ENCODE measurements at regions not wholly inside any gene's neighbourhood (a gene's known extent, or its start where the extent isn't known, plus 50 kb on each side); places are given as distances from the start of the nearest gene placed in this dataset.

GRCh38 chr2:2502201-2502549 is 171.1 kb upstream of the MYT1L start:
- no peak for TF ChIP-seq RXRA (IDR thresholded peaks at IDR 0.05; ENCODE audit: borderline replicate concordance, low read depth)
- no peak for TF ChIP-seq MEF2A (IDR thresholded peaks at IDR 0.05; ENCODE audit: borderline replicate concordance, low read depth)
- TF ChIP-seq IRF3 (IDR thresholded peaks at IDR 0.05; ENCODE audit: low read depth, low read length) = no peak
- no peak for TF ChIP-seq TCF12 (IDR thresholded peaks at IDR 0.05)
- TF ChIP-seq POLR2AphosphoS5 (IDR thresholded peaks at IDR 0.05; ENCODE audit: low read depth, low read length) = no peak
- TF ChIP-seq EZH2phosphoT487 (IDR thresholded peaks at IDR 0.05; ENCODE audit: borderline replicate concordance, low read depth) = no peak
- TF ChIP-seq FOXM1 (IDR thresholded peaks at IDR 0.05; ENCODE audit: low read depth) = no peak
- no peak for TF ChIP-seq SIN3A (IDR thresholded peaks at IDR 0.05; ENCODE audit: borderline replicate concordance, low read depth, low read length)
- TF ChIP-seq FOXJ3 (CRISPR knock-in tag; IDR thresholded peaks at IDR 0.05) = no peak
- no peak for TF ChIP-seq CTCF (IDR thresholded peaks at IDR 0.05)
- Histone ChIP-seq H3K27ac (ENCODE audit: low read depth in 2 of 2, low read length in 1 of 2) (no peak overlapping the region), H3K9me2 (no peaks in the 10 kb centered on the region), H3K4me1 (ENCODE audit: control insufficient read depth in 1 of 2, insufficient read depth in 2 of 2, low read depth in 1 of 2, low read length in 1 of 2) (peaks cover 0 to 6% of the 10 kb centered on the region in 2 experiments; a peak in 1 of 4 replicates), H4K20me1 (ENCODE audit: insufficient read depth) (no peaks in the 10 kb centered on the region), H2AFZ (ENCODE audit: low read depth) (no peak overlapping the region), H3F3A (replicated peaks; ENCODE audit: insufficient read depth) (no peaks in the 10 kb centered on the region), H3K9ac (no peak overlapping the region), H3K4me3 (ENCODE audit: low read depth in 2 of 2, low read length in 1 of 2) (no peak overlapping the region), H3K36me3 (replicated peaks in 1 of 2; ENCODE audit: control insufficient read depth in 1 of 2, insufficient read depth in 2 of 2, low read length in 1 of 2) (no peaks in the 10 kb centered on the region), H3K4me2 (no peak overlapping the region), H3K9me3 (0 out of 2 replicates have a peak, but pooled peaks cover 5% of the 10 kb centered on the region), H3K79me2 (ENCODE audit: insufficient read depth) (no peaks in the 10 kb centered on the region), H3K27me3 (ENCODE audit: insufficient read depth) (no peaks in the 10 kb centered on the region)
- ChIA-PET POLR2A (no interaction called here), CTCF (no interaction called here)
- WGBS (ENCODE audit: low lambda C conversion rate) = 9% methylated on average over 4 of the region's 4 CpGs
- DNase-seq = no peak

GRCh38 chr2:2501454-2502200 is 170.6 kb upstream of the MYT1L start:
- Histone ChIP-seq H3K4me1 (ENCODE audit: control insufficient read depth in 1 of 2, insufficient read depth in 2 of 2, low read depth in 1 of 2, low read length in 1 of 2) (peaks cover 0 to 6% of the 10 kb centered on the region in 2 experiments; a peak in 1 of 4 replicates), H4K20me1 (ENCODE audit: insufficient read depth) (no peaks in the 10 kb centered on the region), H3K36me3 (replicated peaks in 1 of 2; ENCODE audit: control insufficient read depth in 1 of 2, insufficient read depth in 2 of 2, low read length in 1 of 2) (no peaks in the 10 kb centered on the region), H3K4me2 (no peak overlapping the region), H3K27ac (ENCODE audit: low read depth in 2 of 2, low read length in 1 of 2) (no peak overlapping the region), H3K9ac (no peak overlapping the region), H3K9me3 (0 out of 2 replicates have a peak, but pooled peaks cover 7% of the 10 kb centered on the region), H3K27me3 (ENCODE audit: insufficient read depth) (no peaks in the 10 kb centered on the region), H3K9me2 (no peaks in the 10 kb centered on the region), H3K79me2 (ENCODE audit: insufficient read depth) (no peaks in the 10 kb centered on the region), H3F3A (replicated peaks; ENCODE audit: insufficient read depth) (no peaks in the 10 kb centered on the region), H3K4me3 (ENCODE audit: low read depth in 2 of 2, low read length in 1 of 2) (no peak overlapping the region), H2AFZ (ENCODE audit: low read depth) (no peak overlapping the region)
- POLR2A ChIA-PET = no interaction called here
- DNase-seq = no peak
- CTCF ChIA-PET = no interaction called here
- TF ChIP-seq MEF2A (IDR thresholded peaks at IDR 0.05; ENCODE audit: borderline replicate concordance, low read depth) (no peak), GATA2 (CRISPR knock-in tag; IDR thresholded peaks at IDR 0.05) (no peak), USF2 (IDR thresholded peaks at IDR 0.05; ENCODE audit: borderline replicate concordance, low read depth, low read length) (no peak), JUND (IDR thresholded peaks at IDR 0.05) (no peak), FOXJ3 (CRISPR knock-in tag; IDR thresholded peaks at IDR 0.05) (no peak), PBX3 (IDR thresholded peaks at IDR 0.05) (no peak), RCOR1 (IDR thresholded peaks at IDR 0.05; ENCODE audit: low read length) (no peak), YY1 (IDR thresholded peaks at IDR 0.05; ENCODE audit: low read depth) (no peak), ELF1 (IDR thresholded peaks at IDR 0.05) (no peak), RAD21 (IDR thresholded peaks at IDR 0.05; ENCODE audit: low read length) (no peak), MAX (IDR thresholded peaks at IDR 0.05; ENCODE audit: low read depth) (no peak), IRF3 (IDR thresholded peaks at IDR 0.05; ENCODE audit: low read depth, low read length) (no peak)
- 37% methylated on average over 9 of the region's 9 CpGs for WGBS (ENCODE audit: low lambda C conversion rate)
